ENCODE measurements at regions not wholly inside any gene's neighbourhood (a gene's known extent, or its start where the extent isn't known, plus 50 kb on each side); places are given as distances from the start of the nearest gene placed in this dataset.

GRCh38 chr6:115356371-115356770 lies 704.3 kb downstream of the FRK start:
- ATAC-seq (ENCODE audit: low read depth) (no peak), DNase-seq (no peak)
- Mint-ChIP-seq H3K9me3 (peaks cover 6% of the 10 kb centered on the region), H3K27me3 (no peaks in the 10 kb centered on the region), H3K27ac (no peak overlapping the region), H3K36me3 (no peaks in the 10 kb centered on the region), H3K4me1 (no peaks in the 10 kb centered on the region), H3K4me3 (no peak overlapping the region)
- POLR2A ChIA-PET = no interaction called here

GRCh38 chr6:115323001-115323400 lies 737.7 kb downstream of the FRK start:
- H3K4me3 Mint-ChIP-seq = no peak overlapping the region
- DNase-seq (no peak), ATAC-seq (ENCODE audit: low read depth) (no peak)
- no peaks in the 10 kb centered on the region for H3K36me3 Mint-ChIP-seq
- H3K27me3 Mint-ChIP-seq = no peaks in the 10 kb centered on the region
- H3K9me3 Mint-ChIP-seq = no peaks in the 10 kb centered on the region
- POLR2A ChIA-PET = no interaction called here
- no peaks in the 10 kb centered on the region for H3K4me1 Mint-ChIP-seq
- no peak overlapping the region for H3K27ac Mint-ChIP-seq

GRCh38 chr6:115319823-115320222 lies 740.9 kb downstream of the FRK start:
- ATAC-seq (ENCODE audit: low read depth) = no peak
- H3K9me3 Mint-ChIP-seq = no peaks in the 10 kb centered on the region
- H3K4me1 Mint-ChIP-seq = no peaks in the 10 kb centered on the region
- no peak for DNase-seq
- POLR2A ChIA-PET = no interaction called here
- no peaks in the 10 kb centered on the region for H3K27me3 Mint-ChIP-seq
- H3K4me3 Mint-ChIP-seq = no peak overlapping the region
- no peak overlapping the region for H3K27ac Mint-ChIP-seq
- no peaks in the 10 kb centered on the region for H3K36me3 Mint-ChIP-seq

GRCh38 chr6:115310156-115310555 lies 750.5 kb downstream of the FRK start:
- POLR2A ChIA-PET = no interaction called here
- no peak for DNase-seq
- no peaks in the 10 kb centered on the region for H3K27me3 Mint-ChIP-seq
- no peak overlapping the region for H3K4me3 Mint-ChIP-seq
- no peaks in the 10 kb centered on the region for H3K36me3 Mint-ChIP-seq
- no peak for ATAC-seq (ENCODE audit: low read depth)
- no peaks in the 10 kb centered on the region for H3K4me1 Mint-ChIP-seq
- no peak overlapping the region for H3K27ac Mint-ChIP-seq
- H3K9me3 Mint-ChIP-seq = peaks cover 7% of the 10 kb centered on the region

GRCh38 chr6:115302731-115303130 lies 758.0 kb downstream of the FRK start:
- Mint-ChIP-seq H3K27me3 (no peaks in the 10 kb centered on the region), H3K9me3 (no peaks in the 10 kb centered on the region), H3K27ac (no peak overlapping the region), H3K4me3 (no peak overlapping the region), H3K4me1 (no peaks in the 10 kb centered on the region), H3K36me3 (no peaks in the 10 kb centered on the region)
- no peak for DNase-seq
- no peak for ATAC-seq (ENCODE audit: low read depth)
- POLR2A ChIA-PET = no interaction called here

GRCh38 chr6:115287467-115287866 lies 773.2 kb downstream of the FRK start:
- ATAC-seq (ENCODE audit: low read depth) = no peak

GRCh38 chr6:115276881-115277565 lies 783.7 kb downstream of the FRK start:
- H3K27me3 Mint-ChIP-seq = no peaks in the 10 kb centered on the region
- ATAC-seq (ENCODE audit: low read depth) = no peak
- H3K4me1 Mint-ChIP-seq = no peaks in the 10 kb centered on the region
- no peaks in the 10 kb centered on the region for H3K36me3 Mint-ChIP-seq
- no peak overlapping the region for H3K27ac Mint-ChIP-seq
- H3K4me3 Mint-ChIP-seq = no peak overlapping the region
- no peak for DNase-seq
- peaks cover 3% of the 10 kb centered on the region for H3K9me3 Mint-ChIP-seq
- POLR2A ChIA-PET = no interaction called here

More at GRCh38 chr6:115287467-115287866, 773.2 kb downstream of the FRK start:
- Mint-ChIP-seq H3K4me3 (no peak overlapping the region), H3K27me3 (no peaks in the 10 kb centered on the region), H3K9me3 (peaks cover 4% of the 10 kb centered on the region), H3K4me1 (no peaks in the 10 kb centered on the region), H3K36me3 (no peaks in the 10 kb centered on the region), H3K27ac (no peak overlapping the region)
- no peak for DNase-seq
- POLR2A ChIA-PET = no interaction called here

GRCh38 chr6:115272311-115272710 lies 788.4 kb downstream of the FRK start:
- Mint-ChIP-seq H3K9me3 (no peaks in the 10 kb centered on the region), H3K36me3 (no peaks in the 10 kb centered on the region), H3K27ac (no peak overlapping the region), H3K4me1 (no peaks in the 10 kb centered on the region), H3K27me3 (no peaks in the 10 kb centered on the region), H3K4me3 (no peak overlapping the region)
- no peak for ATAC-seq (ENCODE audit: low read depth)
- no peak for DNase-seq
- POLR2A ChIA-PET = no interaction called here

GRCh38 chr6:115271434-115271833 lies 789.3 kb downstream of the FRK start:
- POLR2A ChIA-PET = no interaction called here
- H3K36me3 Mint-ChIP-seq = no peaks in the 10 kb centered on the region

GRCh38 chr6:115270953-115271352 lies 789.7 kb downstream of the FRK start:
- Mint-ChIP-seq H3K4me3 (no peak overlapping the region), H3K36me3 (no peaks in the 10 kb centered on the region), H3K27me3 (no peaks in the 10 kb centered on the region), H3K4me1 (no peaks in the 10 kb centered on the region), H3K9me3 (no peaks in the 10 kb centered on the region), H3K27ac (no peak overlapping the region)
- no peak for DNase-seq
- POLR2A ChIA-PET = no interaction called here
- ATAC-seq (ENCODE audit: low read depth) = no peak

More at GRCh38 chr6:115271434-115271833, 789.3 kb downstream of the FRK start:
- ATAC-seq (ENCODE audit: low read depth) = no peak
- H3K4me1 Mint-ChIP-seq = no peaks in the 10 kb centered on the region
- H3K9me3 Mint-ChIP-seq = no peaks in the 10 kb centered on the region
- H3K27me3 Mint-ChIP-seq = no peaks in the 10 kb centered on the region
- no peak for DNase-seq
- no peak overlapping the region for H3K4me3 Mint-ChIP-seq
- no peak overlapping the region for H3K27ac Mint-ChIP-seq

- POLR2A ChIA-PET = no interaction called here
- H3K27me3 Mint-ChIP-seq = no peaks in the 10 kb centered on the region
Observed at GRCh38 chr6:115241373-115241772, 819.3 kb downstream of the FRK start.

GRCh38 chr6:115221198-115221597 lies 839.5 kb downstream of the FRK start:
- no peak overlapping the region for H3K27ac Mint-ChIP-seq
- DNase-seq (no peak), ATAC-seq (ENCODE audit: low read depth) (no peak)
- H3K36me3 Mint-ChIP-seq = no peaks in the 10 kb centered on the region
- peaks cover 7% of the 10 kb centered on the region for H3K9me3 Mint-ChIP-seq
- no peaks in the 10 kb centered on the region for H3K4me1 Mint-ChIP-seq
- no peak overlapping the region for H3K4me3 Mint-ChIP-seq
- no peaks in the 10 kb centered on the region for H3K27me3 Mint-ChIP-seq
- POLR2A ChIA-PET = no interaction called here

More at GRCh38 chr6:115241373-115241772, 819.3 kb downstream of the FRK start:
- ATAC-seq (ENCODE audit: low read depth) (no peak), DNase-seq (no peak)
- no peaks in the 10 kb centered on the region for H3K36me3 Mint-ChIP-seq
- H3K4me1 Mint-ChIP-seq = no peaks in the 10 kb centered on the region
- H3K4me3 Mint-ChIP-seq = no peak overlapping the region
- H3K9me3 Mint-ChIP-seq = peaks cover 7% of the 10 kb centered on the region
- H3K27ac Mint-ChIP-seq = no peak overlapping the region

- no peak overlapping the region for H3K27ac Mint-ChIP-seq
- H3K4me1 Mint-ChIP-seq = no peaks in the 10 kb centered on the region
- ATAC-seq (ENCODE audit: low read depth) (no peak), DNase-seq (no peak)
- POLR2A ChIA-PET = no interaction called here
- no peaks in the 10 kb centered on the region for H3K27me3 Mint-ChIP-seq
- peaks cover 7% of the 10 kb centered on the region for H3K9me3 Mint-ChIP-seq
- H3K36me3 Mint-ChIP-seq = no peaks in the 10 kb centered on the region
- no peak overlapping the region for H3K4me3 Mint-ChIP-seq
Observed at GRCh38 chr6:115220551-115221159, 840.0 kb downstream of the FRK start.

- POLR2A ChIA-PET = no interaction called here
- peaks cover 2% of the 10 kb centered on the region for H3K9me3 Mint-ChIP-seq
- no peak overlapping the region for H3K27ac Mint-ChIP-seq
- no peak for ATAC-seq (ENCODE audit: low read depth)
- H3K4me3 Mint-ChIP-seq = no peak overlapping the region
- no peak for DNase-seq
- no peaks in the 10 kb centered on the region for H3K4me1 Mint-ChIP-seq
- no peaks in the 10 kb centered on the region for H3K27me3 Mint-ChIP-seq
- H3K36me3 Mint-ChIP-seq = no peaks in the 10 kb centered on the region
Observed at GRCh38 chr6:115219645-115220044, 841.0 kb downstream of the FRK start.
